Activated CD8-positive, alpha-beta memory T cell treated with anti-CD3 and anti-CD28 coated beads for 24 hours (primary cell): ENCODE measurements at regions not wholly inside any gene's neighbourhood (a gene's known extent, or its start where the extent isn't known, plus 50 kb on each side); places are given as distances from the start of the nearest gene placed in this dataset.

ENCODE experiments used
- DNase-seq: peaks from one replicate; pipeline ENCODE4 v3.0.0-alpha.2; 2020

DNA sequence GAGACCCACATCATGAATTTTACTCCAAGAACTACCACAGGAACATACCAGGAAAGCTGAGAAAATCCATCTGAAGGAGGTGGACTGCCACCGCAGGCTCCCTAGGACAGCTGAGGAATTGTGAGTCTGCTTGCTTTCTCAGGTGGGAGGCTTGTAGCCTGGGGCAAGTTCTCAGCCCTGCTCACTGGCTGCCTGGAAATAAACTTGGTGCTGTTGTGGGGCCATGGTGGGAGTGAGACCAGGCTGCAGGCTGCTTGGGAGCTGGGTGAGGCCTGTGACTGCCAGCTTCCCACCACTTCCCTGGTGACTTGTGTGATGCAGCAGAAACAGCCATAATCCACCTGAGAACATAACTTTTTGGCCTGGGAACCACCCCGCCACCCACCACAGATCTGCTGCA is 132.7 kb upstream of the RAG2 start:
- no peak for DNase-seq

DNA sequence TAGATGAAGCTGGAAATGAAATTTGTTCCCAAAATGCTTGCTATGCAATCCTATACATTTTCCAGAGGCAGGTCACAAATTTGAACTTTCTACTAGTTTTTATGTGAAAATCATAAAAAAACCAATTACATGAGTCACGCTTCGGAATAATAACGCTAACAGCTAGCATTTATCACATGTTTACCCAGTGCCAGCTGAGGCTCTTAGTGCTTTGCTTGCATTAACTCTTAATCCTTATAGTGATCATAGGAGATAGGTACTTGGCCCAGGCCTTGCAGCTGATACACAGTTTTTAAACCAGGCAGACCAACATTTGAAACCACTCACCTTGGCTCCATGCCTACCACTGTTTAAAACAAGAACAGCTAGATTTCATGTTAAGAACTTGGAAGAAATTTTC is 131.8 kb upstream of the RAG2 start:
- no peak for DNase-seq

DNA sequence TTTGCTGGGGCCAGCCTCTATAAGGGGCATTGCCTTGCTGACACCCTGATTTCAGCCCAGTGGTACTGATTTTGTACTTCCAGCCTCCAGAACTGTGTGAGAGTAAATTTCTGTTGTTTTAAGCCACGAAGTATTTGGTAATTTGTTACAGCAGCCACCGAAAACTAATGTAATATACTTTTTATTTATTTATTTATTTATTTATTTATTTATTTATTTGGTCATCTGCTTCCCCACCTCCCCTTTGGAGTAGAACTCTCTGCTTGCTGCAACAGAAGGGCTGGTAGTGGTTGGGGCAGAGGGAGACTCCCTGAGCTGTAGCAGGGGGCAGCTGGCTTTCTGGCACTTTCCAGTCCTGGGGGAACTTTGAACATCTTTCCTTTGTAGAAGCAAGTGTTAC is 128.4 kb upstream of the RAG2 start:
- DNase-seq, result no peak

DNA sequence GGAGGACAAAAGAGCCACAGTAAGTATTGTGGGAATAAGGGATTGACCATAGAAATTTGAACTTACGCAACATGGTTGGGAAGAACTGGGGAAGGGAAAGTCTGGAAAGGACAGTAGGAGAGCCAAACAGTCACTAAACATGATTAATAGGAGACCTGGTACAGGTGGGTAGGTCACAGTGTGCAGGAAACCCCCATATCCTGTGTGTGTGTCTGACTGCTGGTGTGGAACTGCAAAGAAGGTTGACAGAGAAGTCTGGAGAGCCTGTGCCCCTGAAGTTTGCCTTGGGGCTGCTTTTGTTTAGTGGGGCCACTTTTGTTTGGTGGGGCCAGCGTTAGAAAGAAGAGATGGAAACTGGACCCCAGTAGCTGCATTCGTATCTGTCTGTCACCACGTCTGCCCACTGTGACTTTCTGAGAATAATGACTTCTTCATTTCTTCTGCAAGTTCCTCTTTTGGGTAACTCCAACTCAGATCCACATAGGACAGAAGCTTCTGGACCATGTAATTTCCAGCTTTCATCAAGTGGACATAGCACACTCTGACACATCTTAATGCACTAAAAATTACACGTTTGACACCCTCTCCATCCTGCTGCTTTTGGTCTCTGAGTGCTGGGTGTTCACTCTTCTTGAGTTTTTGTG is 126.8 kb upstream of the RAG2 start:
- no peak for DNase-seq

DNA sequence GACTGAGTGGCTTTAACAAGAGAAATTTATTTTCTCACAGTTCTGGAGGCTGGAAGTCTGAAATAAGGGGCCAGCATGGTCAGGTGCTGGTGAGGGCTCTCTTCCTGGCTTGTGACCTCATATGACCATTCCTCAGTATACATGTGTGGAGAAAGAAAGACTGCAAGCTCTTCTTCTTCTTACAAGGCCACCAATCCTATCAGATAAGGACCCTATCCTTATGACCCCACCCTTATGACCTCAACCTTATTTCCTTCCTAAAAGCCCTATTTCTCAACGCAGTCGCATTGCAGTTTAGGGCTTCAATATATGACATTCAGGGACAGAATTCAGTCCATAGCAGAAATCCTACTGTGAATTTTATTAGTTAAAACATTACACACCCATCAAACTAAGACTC is 124.4 kb upstream of the RAG2 start:
- DNase-seq, result no peak

DNA sequence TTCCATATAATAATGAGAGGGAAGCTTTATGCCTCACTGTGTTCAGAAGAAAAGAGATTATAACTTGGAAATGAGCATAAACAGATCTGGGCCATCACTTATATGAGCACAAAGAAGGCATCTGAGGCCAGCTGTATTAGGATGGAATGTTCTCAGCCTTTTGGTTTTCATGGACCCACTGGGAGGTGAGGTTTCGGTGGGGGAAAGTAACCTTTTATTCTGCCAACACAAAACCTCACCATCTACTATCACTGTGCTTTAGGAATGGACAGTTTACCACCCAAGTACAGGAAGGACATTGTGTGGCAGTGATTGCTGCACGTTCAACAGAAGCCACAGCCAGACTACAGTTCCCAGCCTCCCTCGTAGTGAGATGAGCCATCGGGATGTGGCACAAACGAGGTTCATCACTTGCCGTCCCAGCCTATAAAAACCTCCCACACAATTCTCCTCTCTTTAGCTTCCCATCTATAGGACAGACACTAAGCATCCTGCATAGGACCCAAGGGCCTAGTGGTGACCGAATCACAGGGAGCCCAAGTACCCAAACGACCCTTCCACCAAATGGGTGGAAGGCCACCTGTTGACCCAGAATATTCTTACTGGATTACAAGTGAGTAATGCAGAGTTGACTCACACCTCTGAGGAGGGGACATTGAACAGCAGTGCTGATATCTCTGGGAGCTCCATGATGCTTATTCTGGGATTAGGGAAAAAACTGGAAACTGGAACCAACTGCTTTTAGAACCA is 121.5 kb upstream of the RAG2 start:
- DNase-seq, result no peak

DNA sequence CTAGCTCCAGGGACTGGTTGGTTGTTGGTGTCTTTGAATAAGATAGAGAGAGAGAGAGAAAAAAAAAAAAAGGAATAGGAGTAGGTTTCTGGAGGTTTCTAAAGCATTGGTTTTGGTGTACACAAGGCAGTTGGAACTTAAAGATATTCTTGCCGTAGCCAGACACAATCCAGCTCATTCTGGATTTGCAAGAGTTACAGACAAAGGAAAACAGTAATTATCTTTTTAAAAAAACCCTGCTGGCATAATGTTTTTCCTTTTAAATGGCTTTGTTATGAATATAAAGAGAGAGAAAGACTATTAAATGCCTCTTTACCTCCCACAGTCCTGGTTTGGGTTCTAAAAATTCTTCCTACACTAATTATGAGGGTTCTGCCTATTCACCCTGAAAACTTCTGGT is 120.4 kb upstream of the RAG2 start:
- DNase-seq, result no peak

DNA sequence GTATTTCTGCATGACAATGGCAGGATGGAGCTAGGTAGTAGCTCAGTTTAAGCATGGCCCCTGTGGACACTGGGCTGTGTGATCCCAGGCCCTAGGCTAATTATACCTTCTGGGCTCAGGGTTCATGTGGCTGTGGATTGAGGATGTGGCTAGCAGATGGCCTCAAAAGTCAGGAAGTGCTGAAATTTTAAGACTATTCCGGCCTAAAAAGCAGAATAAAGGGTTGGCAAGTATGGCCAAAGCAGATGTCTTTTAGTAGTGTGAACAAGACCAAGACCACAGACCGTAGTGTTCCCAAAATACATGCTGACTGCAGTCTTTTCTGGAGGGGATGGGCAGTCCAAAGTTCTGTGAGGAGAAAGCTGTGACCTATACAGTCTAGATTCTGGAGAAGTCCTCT is 115.7 kb upstream of the RAG2 start:
- no peak for DNase-seq

DNA sequence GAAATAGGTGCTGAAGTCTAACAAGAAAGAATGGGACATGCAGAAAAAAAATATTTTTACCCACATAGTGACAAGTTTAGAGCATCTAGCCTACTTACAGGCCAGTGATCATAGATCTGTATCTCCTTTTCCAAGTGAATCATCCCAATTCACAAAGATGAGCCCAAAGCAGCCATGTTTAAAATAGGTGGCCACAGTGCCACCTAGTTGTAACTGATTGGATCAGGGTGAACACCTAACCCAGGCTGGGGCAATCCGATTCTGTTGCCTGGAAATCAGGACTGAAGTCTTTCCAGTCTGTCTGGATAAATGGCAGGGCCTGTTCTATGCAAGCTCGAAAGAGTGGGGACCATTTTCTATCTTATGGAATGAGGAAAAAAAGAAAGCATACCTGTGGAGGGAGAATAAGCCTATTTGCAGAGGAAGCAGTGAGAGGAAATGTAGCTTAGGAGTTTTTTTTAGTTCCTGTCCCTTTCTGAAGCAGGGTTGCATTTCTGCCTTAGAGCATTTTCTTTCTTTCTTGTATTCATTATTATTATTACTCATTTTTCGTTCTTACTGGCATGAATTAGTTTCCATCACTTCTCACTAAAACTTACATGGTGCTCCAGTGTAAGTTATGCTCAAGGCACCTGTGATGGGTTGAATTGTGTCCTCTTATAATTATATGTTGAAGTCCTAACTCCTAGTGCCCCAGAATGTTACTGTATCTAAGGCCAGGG is 113.2 kb upstream of the RAG2 start:
- no peak for DNase-seq
